T-helper 2 cell treated with Interferon-gamma antibody and Interleukin-4, amounts not matched to agents 5 μg/mL and 100 μg/mL, for 36 hours (primary cell): ENCODE measurements at regions not wholly inside any gene's neighbourhood (a gene's known extent, or its start where the extent isn't known, plus 50 kb on each side); places are given as distances from the start of the nearest gene placed in this dataset.
"Not testable (repeated sequence)": the region's sequence is repeated elsewhere in the genome, so short reads cannot be mapped to it uniquely, and the experiment has no call there.

Experiments used
- DNase-seq: peaks from one replicate; pipeline ENCODE4 v3.0.0; 2021; ENCODE audit warnings: low spot score
- H3K27ac Mint-ChIP-seq: one replicate; pipeline ENCODE4 v1.8.0; 2021; ENCODE audit warnings: mild to moderate bottlenecking, mixed read lengths
- H3K27me3 Mint-ChIP-seq: one replicate; pipeline ENCODE4 v1.8.0; 2021; ENCODE audit warnings: low read depth, mixed read lengths
- H3K36me3 Mint-ChIP-seq: one replicate; pipeline ENCODE4 v1.8.0; 2021; ENCODE audit warnings: low read depth, mixed read lengths
- H3K4me1 Mint-ChIP-seq: one replicate; pipeline ENCODE4 v1.8.0; 2021; ENCODE audit warnings: low read depth, mixed read lengths
- H3K4me3 Mint-ChIP-seq: one replicate; pipeline ENCODE4 v1.8.0; 2022; ENCODE audit warnings: mild to moderate bottlenecking, moderate library complexity, mixed read lengths
- H3K9me3 Mint-ChIP-seq: one replicate; pipeline ENCODE4 v1.8.0; 2021; ENCODE audit warnings: mixed read lengths

DNA sequence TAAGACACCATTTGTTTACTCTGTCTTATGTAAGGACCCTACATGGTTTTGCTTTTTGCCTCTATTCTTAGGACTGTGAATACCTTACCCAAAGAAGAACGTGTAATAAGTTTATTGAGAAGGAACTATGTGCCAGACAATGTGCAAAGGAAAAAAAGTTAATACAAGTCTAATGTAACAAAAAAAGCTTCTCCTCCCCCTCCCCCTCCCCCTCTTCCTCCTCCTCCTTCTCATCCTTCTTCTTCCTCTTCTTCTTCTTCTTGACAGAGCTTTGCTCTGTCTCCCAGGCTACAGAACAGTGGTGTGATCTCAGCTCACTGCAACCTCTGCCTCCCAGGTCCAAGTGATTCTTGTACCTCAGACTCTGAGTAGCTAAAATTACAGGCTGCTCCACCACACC, 50.9 kb upstream of the MITF start:
- Mint-ChIP-seq H3K4me3 (no peak overlapping the region), H3K27me3 (no peaks in the 10 kb centered on the region), H3K9me3 (no peaks in the 10 kb centered on the region), H3K36me3 (no peaks in the 10 kb centered on the region), H3K4me1 (no peaks in the 10 kb centered on the region), H3K27ac (no peak overlapping the region)
- no peak for DNase-seq

DNA sequence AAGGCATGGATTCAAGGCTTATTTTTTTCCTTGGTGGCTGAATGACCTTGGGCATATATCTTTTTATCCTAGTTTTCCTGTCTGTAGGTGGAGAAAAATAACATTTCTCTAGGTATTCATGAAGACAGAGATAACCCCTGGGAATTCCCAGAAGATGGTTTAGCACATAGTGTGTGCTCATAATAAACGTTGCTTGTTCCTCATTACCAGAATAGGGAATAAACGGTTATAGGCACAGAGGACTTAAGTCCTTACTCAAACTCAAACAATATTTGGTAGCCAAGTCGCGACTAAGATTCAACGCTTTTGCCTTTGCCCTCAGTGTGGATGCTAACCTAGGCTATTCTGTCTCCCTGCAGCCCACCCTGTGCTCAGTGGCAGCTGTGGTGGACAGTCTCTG, 51.6 kb upstream of the MITF start:
- H3K4me1 Mint-ChIP-seq = no peaks in the 10 kb centered on the region
- H3K9me3 Mint-ChIP-seq = no peaks in the 10 kb centered on the region
- no peak overlapping the region for H3K27ac Mint-ChIP-seq
- no peaks in the 10 kb centered on the region for H3K36me3 Mint-ChIP-seq
- DNase-seq = no peak
- no peak overlapping the region for H3K4me3 Mint-ChIP-seq
- H3K27me3 Mint-ChIP-seq = no peaks in the 10 kb centered on the region

DNA sequence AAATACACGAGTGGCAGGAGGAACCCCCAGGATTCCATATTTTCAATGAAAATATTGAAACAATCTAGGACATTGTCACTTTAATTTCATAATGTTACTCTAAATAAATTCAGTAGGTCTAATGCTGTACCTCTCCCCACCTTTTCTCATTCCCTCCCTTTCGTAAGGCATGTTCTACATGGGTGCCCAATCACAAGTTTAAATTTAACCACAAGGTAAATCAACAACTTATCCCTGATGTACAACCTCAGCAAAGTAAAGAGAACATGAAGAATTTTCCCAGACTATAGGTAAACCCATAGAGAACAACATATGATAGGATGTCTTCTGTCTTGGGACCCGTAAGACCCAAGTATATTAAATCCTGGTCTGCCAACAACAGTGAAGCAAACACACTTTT, 53.2 kb upstream of the MITF start:
- H3K9me3 Mint-ChIP-seq = no peaks in the 10 kb centered on the region
- no peaks in the 10 kb centered on the region for H3K36me3 Mint-ChIP-seq
- H3K27me3 Mint-ChIP-seq = no peaks in the 10 kb centered on the region
- H3K4me3 Mint-ChIP-seq = no peak overlapping the region
- DNase-seq = no peak
- H3K27ac Mint-ChIP-seq = no peak overlapping the region
- H3K4me1 Mint-ChIP-seq = no peaks in the 10 kb centered on the region

DNA sequence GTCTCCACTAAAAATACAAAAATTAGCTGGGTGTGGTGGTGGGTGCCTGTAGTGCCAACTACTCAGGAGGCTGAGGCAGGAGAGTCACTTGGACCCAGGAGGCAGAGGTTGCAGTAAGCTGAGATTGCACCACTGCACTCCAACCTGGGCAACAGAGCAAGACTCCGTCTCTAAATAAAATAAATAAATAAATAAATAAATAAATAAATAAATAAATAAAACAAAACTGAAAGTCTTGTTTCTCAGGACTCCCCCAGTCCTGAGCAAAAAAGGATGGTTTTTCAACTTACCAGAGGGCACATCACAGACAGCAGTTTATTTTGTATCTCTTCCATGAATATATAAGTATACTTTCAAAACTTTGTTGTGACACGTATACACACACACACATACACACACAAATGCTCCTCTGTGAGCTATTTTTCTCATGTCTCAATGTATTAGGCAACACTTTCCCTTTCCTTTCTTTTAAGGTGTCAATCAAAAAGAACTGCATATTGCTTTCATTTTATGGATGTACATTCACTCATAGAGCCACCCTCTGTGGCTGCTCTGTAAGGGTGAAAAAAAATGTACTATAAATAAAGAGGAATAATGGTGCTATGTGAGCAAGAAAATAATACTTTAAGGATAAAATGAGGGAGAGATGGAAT, 54.8 kb upstream of the MITF start:
- H3K4me3 Mint-ChIP-seq = no peak overlapping the region
- no peak for DNase-seq
- H3K4me1 Mint-ChIP-seq = no peaks in the 10 kb centered on the region
- no peaks in the 10 kb centered on the region for H3K27me3 Mint-ChIP-seq
- H3K36me3 Mint-ChIP-seq = no peaks in the 10 kb centered on the region
- no peaks in the 10 kb centered on the region for H3K9me3 Mint-ChIP-seq
- H3K27ac Mint-ChIP-seq = no peak overlapping the region

DNA sequence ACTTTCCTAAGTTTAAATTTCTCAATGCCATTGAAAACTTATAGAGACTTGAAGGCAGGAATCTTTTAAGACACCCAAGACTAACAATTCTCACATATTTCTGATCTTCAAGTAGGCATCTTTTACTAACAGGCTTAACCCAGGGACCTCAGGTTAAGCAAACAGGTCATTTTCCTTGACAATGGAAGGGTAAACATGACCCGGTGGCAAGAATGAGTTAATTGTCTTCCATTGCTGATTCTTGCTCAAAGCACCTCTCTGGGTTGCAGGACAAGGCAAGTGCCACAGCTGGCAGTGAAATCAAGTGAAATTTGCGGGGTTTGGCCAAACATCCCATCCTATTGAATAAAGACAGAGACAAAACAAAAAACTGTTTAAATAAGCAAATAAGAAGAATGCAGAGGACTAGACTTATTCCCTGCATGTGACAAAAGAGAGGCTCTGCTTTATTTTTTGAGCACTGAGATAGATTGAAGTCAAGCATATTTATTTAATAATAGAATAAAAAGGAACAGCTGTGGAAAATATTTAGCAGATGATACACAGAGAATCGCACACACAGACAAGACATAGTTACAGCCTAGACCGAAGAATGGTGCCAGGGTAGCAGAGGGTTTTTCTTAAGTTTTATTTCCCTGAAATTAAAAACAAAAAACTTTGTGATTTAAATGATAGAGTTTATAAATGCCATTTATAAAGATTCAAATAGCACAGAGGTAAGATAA, 56.0 kb upstream of the MITF start:
- Mint-ChIP-seq H3K27ac (no peak overlapping the region), H3K36me3 (no peaks in the 10 kb centered on the region), H3K4me3 (no peak overlapping the region), H3K9me3 (no peaks in the 10 kb centered on the region), H3K4me1 (no peaks in the 10 kb centered on the region), H3K27me3 (peaks cover 2% of the 10 kb centered on the region)
- DNase-seq = no peak

DNA sequence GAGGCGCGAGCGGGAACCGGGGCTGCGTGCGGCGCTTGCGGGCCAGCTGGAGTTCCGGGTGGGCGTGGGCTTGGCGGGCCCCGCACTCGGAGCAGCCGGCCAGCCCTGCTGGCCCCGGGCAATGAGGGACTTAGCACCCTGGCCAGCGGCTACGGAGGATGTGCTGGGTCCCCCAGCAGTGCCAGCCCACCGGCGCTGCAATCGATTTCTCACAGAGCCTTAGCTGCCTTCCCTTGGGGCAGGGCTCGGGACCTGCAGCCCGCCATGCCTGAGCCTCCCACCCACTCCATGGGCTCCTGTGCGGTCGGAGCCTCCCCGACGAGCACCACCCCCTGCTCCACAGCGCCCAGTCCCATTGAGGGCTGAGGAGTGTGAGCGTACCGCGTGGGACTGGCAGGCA, 61.8 kb upstream of the MITF start:
- H3K27ac Mint-ChIP-seq, H3K4me1 Mint-ChIP-seq, H3K4me3 Mint-ChIP-seq, H3K27me3 Mint-ChIP-seq, H3K9me3 Mint-ChIP-seq, DNase-seq, H3K36me3 Mint-ChIP-seq: not testable (repeated sequence)

DNA sequence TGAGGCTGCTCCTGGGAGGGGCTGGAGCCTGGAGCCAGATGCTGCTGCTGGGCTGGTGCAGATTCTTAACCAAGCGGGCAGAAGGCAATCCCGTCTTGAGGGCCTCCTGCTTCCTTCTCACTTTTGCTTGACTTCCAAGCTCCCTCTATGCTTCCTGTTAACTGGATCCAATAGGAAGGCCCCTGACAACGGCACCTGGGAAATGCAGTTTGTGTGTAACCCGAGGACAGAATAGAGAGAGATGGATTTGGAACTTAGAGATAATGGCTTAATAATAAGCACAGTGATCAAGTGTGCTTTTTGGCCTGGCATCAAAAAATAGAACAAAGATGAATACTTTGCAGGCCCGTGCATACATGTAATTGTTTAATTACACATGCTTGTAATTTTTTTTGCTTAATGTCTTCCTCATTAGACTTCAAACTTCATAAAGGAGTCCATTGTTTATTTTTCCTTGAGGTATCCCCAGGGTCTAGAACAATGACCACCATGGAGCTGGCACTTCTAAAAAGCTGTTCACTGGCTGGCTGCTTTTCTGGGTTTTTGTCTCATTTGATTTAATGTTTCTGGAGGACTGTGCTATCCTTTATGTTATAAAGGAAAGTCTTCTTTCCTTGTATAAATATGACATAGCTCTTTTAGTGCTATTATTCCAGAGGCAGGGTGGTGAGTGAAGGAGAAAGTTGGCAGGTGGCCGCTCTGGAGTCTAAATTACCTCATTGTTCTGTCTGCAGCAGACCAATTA, 63.3 kb upstream of the MITF start:
- no peak overlapping the region for H3K4me3 Mint-ChIP-seq
- no peaks in the 10 kb centered on the region for H3K36me3 Mint-ChIP-seq
- no peaks in the 10 kb centered on the region for H3K4me1 Mint-ChIP-seq
- H3K27me3 Mint-ChIP-seq = peaks cover 2% of the 10 kb centered on the region
- DNase-seq = no peak
- no peak overlapping the region for H3K27ac Mint-ChIP-seq
- no peaks in the 10 kb centered on the region for H3K9me3 Mint-ChIP-seq

DNA sequence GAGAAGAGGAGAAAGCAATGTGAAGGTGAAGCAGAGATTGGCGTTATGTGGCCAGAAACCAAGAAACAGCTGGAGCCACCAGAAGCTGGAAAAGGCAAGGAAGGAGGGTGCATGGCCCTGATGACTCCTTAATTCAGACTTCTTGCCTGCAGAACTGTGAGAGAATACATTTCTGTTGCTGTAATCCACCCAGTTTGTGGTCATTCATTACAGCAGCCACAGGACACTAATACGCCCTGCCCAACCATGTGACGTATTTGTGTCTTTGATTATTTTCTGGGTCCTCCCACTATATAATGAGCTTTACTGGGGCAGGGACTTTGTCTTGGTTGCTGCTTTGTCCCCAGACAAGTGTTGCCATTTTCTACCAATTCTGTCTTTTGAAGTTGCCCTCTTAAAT, 64.5 kb upstream of the MITF start:
- Mint-ChIP-seq H3K4me3 (no peak overlapping the region), H3K4me1 (no peaks in the 10 kb centered on the region), H3K27me3 (peaks cover 2% of the 10 kb centered on the region), H3K9me3 (no peaks in the 10 kb centered on the region), H3K36me3 (no peaks in the 10 kb centered on the region), H3K27ac (no peak overlapping the region)
- no peak for DNase-seq

DNA sequence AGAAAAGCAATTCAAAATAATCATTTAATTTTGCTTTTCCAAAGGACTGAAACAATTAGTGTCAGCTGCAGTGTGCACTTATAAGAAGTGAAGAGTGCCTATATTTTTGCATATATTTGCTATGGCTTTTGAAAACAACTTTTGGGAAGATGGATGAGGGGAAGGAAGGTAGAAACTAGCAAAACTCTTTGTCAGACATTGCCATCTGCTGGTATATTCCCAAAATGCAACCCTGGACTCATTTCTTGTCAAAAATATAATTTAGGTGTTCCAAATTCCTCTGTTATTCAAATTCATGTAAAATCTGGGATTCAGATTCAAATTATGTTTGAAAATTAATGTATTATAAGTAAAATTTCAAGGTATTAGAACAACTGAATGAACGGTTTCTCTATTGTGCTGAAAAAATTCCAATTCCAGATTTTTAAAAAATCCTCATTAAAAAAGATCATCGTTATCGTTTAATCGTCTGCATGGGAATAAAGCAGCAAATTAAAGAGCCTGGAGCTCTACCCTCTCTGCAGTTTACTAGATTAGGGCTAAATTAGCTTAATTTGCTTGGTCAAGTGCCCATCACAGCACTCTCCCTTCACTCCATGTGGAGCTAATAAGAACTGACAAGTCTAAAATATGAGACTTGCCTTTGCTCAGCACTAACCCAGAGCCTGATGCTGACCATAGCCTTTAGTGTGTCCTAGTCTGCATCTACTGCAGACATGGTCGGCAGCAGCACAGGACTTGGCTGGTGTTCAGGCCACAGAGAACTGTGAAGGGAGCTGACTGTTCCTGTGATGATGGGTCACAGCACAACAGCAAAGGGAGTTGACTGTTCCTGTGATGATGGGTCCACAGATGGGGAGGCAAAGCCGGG, 67.9 kb upstream of the MITF start:
- H3K27me3 Mint-ChIP-seq = no peaks in the 10 kb centered on the region
- no peaks in the 10 kb centered on the region for H3K36me3 Mint-ChIP-seq
- no peak overlapping the region for H3K4me3 Mint-ChIP-seq
- no peak overlapping the region for H3K27ac Mint-ChIP-seq
- no peaks in the 10 kb centered on the region for H3K4me1 Mint-ChIP-seq
- no peak for DNase-seq
- H3K9me3 Mint-ChIP-seq = no peaks in the 10 kb centered on the region

DNA sequence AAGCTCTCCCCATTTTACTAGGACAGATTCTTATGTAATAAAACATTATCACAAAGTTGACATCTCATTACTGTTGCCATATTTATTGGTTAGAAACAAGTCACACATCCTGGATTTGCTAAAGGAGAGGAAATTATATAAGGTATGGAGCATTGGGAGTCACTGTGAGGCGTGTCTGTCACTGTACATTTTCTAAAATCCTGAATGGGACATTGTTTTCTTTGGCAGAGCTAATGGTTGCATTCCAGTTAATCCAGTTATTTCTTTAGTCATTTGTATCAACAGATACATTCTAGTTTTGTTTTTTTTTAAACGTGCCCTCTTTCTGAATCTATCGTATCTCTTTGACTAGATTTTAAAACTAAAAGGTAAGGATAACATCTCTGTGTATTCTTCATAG, 70.2 kb upstream of the MITF start:
- H3K27ac Mint-ChIP-seq = no peak overlapping the region
- H3K27me3 Mint-ChIP-seq = no peaks in the 10 kb centered on the region
- no peaks in the 10 kb centered on the region for H3K9me3 Mint-ChIP-seq
- no peak for DNase-seq
- H3K4me1 Mint-ChIP-seq = no peaks in the 10 kb centered on the region
- no peaks in the 10 kb centered on the region for H3K36me3 Mint-ChIP-seq
- H3K4me3 Mint-ChIP-seq = no peak overlapping the region

DNA sequence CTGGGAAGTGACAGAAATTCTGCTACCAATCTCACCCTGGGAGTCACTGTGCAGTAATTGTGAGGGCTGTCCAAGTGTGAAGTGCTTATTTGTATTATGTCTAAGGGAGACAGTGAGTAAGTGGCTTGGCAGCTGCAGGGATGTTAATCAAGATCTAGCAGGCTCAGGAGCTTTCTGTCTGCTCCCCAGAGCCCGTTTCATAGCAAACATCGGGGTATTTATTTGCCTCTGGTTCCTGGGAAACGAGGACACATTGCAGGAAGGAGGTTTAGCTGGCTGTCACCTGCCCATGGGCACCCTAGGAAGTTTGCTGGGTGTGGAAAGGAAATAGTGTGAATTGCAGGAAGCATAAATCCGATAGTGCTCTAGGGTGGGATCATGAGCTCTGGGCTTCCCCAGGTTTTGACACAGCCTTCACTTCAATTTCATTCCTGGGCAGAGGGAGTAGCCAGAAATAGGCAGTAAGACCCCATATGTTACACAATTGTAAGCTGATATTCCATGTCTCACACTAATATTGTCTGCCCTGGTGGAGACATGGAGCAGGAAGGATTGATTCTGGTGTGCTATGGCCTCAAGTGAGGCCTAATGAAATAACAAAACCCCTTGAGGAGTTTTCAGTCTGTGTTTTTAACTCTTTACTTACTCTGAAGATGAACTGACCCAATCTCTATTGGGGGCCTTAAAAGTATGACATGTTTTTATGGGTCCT, 74.1 kb upstream of the MITF start:
- no peak for DNase-seq
- no peaks in the 10 kb centered on the region for H3K36me3 Mint-ChIP-seq
- no peaks in the 10 kb centered on the region for H3K27me3 Mint-ChIP-seq
- H3K9me3 Mint-ChIP-seq = no peaks in the 10 kb centered on the region
- no peaks in the 10 kb centered on the region for H3K4me1 Mint-ChIP-seq
- H3K4me3 Mint-ChIP-seq = no peak overlapping the region
- H3K27ac Mint-ChIP-seq = no peak overlapping the region

DNA sequence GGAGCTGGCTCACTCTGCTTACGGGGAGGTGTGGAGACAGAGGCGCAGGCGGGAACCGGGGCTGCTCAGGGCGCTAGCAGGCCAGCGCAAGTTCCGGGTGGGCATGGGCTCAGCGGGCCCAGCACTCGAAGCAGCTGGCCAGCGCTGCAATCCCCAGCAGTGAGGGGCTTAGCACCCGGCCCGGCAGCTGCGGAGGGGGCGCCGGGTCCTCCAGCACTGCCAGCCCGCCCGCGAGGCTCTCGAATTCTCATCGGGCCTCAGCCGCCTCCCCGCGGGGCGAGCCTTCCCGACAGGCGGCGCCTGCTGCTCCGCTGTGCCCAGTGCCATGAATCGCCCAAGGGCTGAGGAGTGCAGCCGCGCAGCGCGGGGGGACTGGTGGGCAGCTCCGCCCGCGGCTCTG, 78.6 kb upstream of the MITF start:
- no peaks in the 10 kb centered on the region for H3K4me1 Mint-ChIP-seq
- no peak overlapping the region for H3K4me3 Mint-ChIP-seq
- no peaks in the 10 kb centered on the region for H3K9me3 Mint-ChIP-seq
- H3K36me3 Mint-ChIP-seq = no peaks in the 10 kb centered on the region
- no peak for DNase-seq
- H3K27me3 Mint-ChIP-seq = no peaks in the 10 kb centered on the region
- H3K27ac Mint-ChIP-seq = no peak overlapping the region

DNA sequence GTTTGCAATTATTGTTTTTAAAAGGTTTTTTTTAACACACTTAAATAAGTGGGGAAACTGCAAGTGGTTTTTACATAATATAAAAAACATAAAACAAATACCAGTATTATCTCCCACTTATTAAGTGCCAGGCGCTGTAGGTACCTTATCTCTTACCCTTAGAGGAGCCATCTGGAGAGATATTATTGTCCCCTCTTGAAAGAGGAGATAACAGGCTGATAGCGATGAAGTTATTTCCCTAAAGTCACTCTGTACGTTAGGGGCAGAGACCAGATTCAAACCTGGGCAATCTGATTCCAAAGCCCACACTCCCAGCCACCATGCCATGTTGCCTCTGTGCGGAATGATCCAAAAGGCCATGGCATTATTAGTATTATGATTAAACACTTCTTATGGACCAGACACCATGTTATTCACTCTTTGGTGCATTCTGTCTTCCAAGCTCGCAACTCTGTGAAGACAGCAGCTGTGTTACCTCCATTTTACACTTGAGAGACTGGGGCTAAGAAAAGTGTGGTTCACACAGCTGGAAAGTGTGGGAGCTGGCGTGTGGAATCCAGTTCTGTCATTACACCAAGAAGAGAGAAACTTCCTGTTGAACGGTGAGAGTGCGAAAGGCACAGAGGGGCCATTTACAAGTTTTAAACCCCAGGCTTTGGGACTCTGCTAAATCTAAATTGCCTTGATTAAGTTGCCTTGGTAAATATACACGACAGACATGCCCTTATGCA, 79.9 kb upstream of the MITF start:
- Mint-ChIP-seq H3K4me1 (no peaks in the 10 kb centered on the region), H3K4me3 (no peak overlapping the region), H3K9me3 (no peaks in the 10 kb centered on the region), H3K27me3 (no peaks in the 10 kb centered on the region), H3K27ac (no peak overlapping the region), H3K36me3 (no peaks in the 10 kb centered on the region)
- no peak for DNase-seq
